Transverse colon (tissue), 3 donors: ENCODE measurements at regions not wholly inside any gene's neighbourhood (a gene's known extent, or its start where the extent isn't known, plus 50 kb on each side); places are given as distances from the start of the nearest gene placed in this dataset.

ENCODE experiments used
- CTCF ChIP-seq, 5 experiments: fragments of 200-600 bp in 3 of 5; fragments of 450-650 bp in 2 of 5; sonication (generic) in 3 of 5; IDR thresholded peaks; 1 replicate in 2 of 5; 2 replicates in 3 of 5; pipeline ENCODE4 v1.5.1; 2016 to 2017; ENCODE audit warnings: antibody characterized with exemption in 5 of 5, inconsistent platforms in 3 of 5, mild to moderate bottlenecking in 2 of 5, moderate library complexity in 1 of 5
- POLR2A ChIP-seq: fragments of 450-650 bp; IDR thresholded peaks from one replicate; pipeline ENCODE4 v1.6.1; 2016; ENCODE audit warnings: antibody characterized with exemption, mild to moderate bottlenecking, moderate library complexity

DNA sequence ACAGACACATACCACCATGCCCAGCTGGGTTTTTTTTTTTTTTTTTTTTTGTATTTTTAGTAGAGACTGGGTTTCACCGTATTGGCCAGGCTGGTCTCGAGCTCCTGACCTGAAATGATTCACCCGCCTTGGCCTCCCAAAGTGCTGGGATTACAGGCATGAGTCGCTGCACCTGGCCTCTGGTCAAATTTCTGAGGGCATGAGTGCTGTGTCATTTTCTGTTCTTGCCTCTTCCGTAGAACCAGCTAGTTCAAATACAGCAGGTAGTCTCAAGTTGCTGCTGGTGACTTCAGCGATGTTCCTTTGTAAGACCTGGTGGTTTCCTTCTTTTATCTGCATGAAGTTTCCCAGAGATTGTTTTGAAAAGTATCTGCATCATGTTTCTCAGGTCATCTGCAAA, 134.8 kb upstream of the SHH start:
- TF ChIP-seq POLR2A (no peak), CTCF (IDR thresholded peaks at IDR 0.05) (no peak)
